GM21717 (cell line): ENCODE measurements at regions not wholly inside any gene's neighbourhood (a gene's known extent, or its start where the extent isn't known, plus 50 kb on each side); places are given as distances from the start of the nearest gene placed in this dataset.
"Not testable (repeated sequence)": the region's sequence is repeated elsewhere in the genome, so short reads cannot be mapped to it uniquely, and the experiment has no call there.

Experiments
- ATAC-seq: cut with Tn5 transposase; IDR thresholded peaks from one replicate; pipeline ENCODE4 v1.9.1; 2021; ENCODE audit warnings: mild to moderate bottlenecking, moderate library complexity; ENCODE audit not compliant: unreplicated experiment

- ATAC-seq = no peak
These were observed 163.5 kb downstream of the MC4R start for GRCh38 chr18:60209042-60209441.

GRCh38 chr18:60202708-60203107 lies 169.9 kb downstream of the MC4R start:
- ATAC-seq = no peak

GRCh38 chr18:60200558-60200957 lies 172.0 kb downstream of the MC4R start:
- no peak for ATAC-seq

- no peak for ATAC-seq
These were observed 173.1 kb downstream of the MC4R start for GRCh38 chr18:60199505-60199904.

- no peak for ATAC-seq
These were observed 174.7 kb downstream of the MC4R start for GRCh38 chr18:60197671-60198462.

GRCh38 chr18:60196836-60197606 lies 175.6 kb downstream of the MC4R start:
- ATAC-seq = no peak

- no peak for ATAC-seq
These were observed 178.8 kb downstream of the MC4R start for GRCh38 chr18:60193780-60194179.

GRCh38 chr18:60191926-60192325 lies 180.6 kb downstream of the MC4R start:
- ATAC-seq = no peak

- no peak for ATAC-seq
These were observed 182.7 kb downstream of the MC4R start for GRCh38 chr18:60189856-60190255.

GRCh38 chr18:60188958-60189357 lies 183.6 kb downstream of the MC4R start:
- no peak for ATAC-seq

GRCh38 chr18:60182223-60182622 lies 190.4 kb downstream of the MC4R start:
- ATAC-seq = no peak

- no peak for ATAC-seq
These were observed 191.9 kb downstream of the MC4R start for GRCh38 chr18:60180671-60181070.

GRCh38 chr18:60178224-60178623 lies 194.4 kb downstream of the MC4R start:
- not testable (repeated sequence) for ATAC-seq

- no peak for ATAC-seq
These were observed 196.3 kb downstream of the MC4R start for GRCh38 chr18:60176259-60176658.

GRCh38 chr18:60174832-60175231 lies 197.7 kb downstream of the MC4R start:
- no peak for ATAC-seq

- no peak for ATAC-seq
These were observed 200.5 kb downstream of the MC4R start for GRCh38 chr18:60172030-60172429.

- ATAC-seq = no peak
These were observed 209.0 kb downstream of the MC4R start for GRCh38 chr18:60163622-60164021.

- ATAC-seq = no peak
These were observed 210.2 kb downstream of the MC4R start for GRCh38 chr18:60162388-60162787.

GRCh38 chr18:60157810-60158209 lies 214.8 kb downstream of the MC4R start:
- ATAC-seq = no peak

- no peak for ATAC-seq
These were observed 219.2 kb downstream of the MC4R start for GRCh38 chr18:60153376-60153775.

- ATAC-seq = no peak
These were observed 223.3 kb downstream of the MC4R start for GRCh38 chr18:60149316-60149715.

- ATAC-seq = no peak
These were observed 225.3 kb downstream of the MC4R start for GRCh38 chr18:60147323-60147722.
